H1 (cell line): ENCODE measurements at regions not wholly inside any gene's neighbourhood (a gene's known extent, or its start where the extent isn't known, plus 50 kb on each side); places are given as distances from the start of the nearest gene placed in this dataset.

Experiments
- BCL11A ChIP-seq, 2 experiments: IDR thresholded peaks; one replicate each; pipeline ENCODE4 v1.6.1; 2011; ENCODE audit warnings: low read depth in 2 of 2, low read length in 2 of 2, mild to moderate bottlenecking in 2 of 2
- CBX8 ChIP-seq: fragments of 300-800, 300-1000 bp; sonication (generic); IDR thresholded peaks from 2 replicates; pipeline ENCODE4 v1.7.1; 2016; ENCODE audit warnings: low read depth, low read length, borderline replicate concordance
- CREB1 ChIP-seq: IDR thresholded peaks from 2 replicates; pipeline ENCODE4 v1.6.1; 2012; ENCODE audit warnings: inconsistent platforms
- EP300 ChIP-seq, 2 experiments: IDR thresholded peaks; 1 replicate in 1 of 2; 2 replicates in 1 of 2; pipeline ENCODE4 v1.6.1; 2011 to 2012; ENCODE audit warnings: low read depth in 2 of 2, low read length in 2 of 2, mild to moderate bottlenecking in 2 of 2, borderline replicate concordance in 1 of 2, inconsistent platforms in 1 of 2, moderate library complexity in 1 of 2
- GABPA ChIP-seq: IDR thresholded peaks from 2 replicates; pipeline ENCODE4 v1.6.1; 2011; ENCODE audit warnings: mild to moderate bottlenecking, low read length, moderate library complexity, borderline replicate concordance; ENCODE audit not compliant: insufficient read depth
- KDM1A ChIP-seq: fragments of 200-600, 300-600 bp; sonication (generic); IDR thresholded peaks from 2 replicates; pipeline ENCODE4 v1.7.1; 2016; ENCODE audit warnings: mild to moderate bottlenecking, low read length, borderline replicate concordance
- TAF1 ChIP-seq: IDR thresholded peaks from 2 replicates; pipeline ENCODE4 v1.6.1; 2011; ENCODE audit warnings: mild to moderate bottlenecking, low read depth, low read length

GRCh38 chr10:125369382-125370326 lies 209.3 kb upstream of the CTBP2 start (continued):
- TF ChIP-seq GABPA (no peak), BCL11A (IDR thresholded peaks at IDR 0.05; ENCODE audit: low read depth in 2 of 2, low read length in 2 of 2) (no peak), CBX8 (no peak), CREB1 (no peak), KDM1A (no peak), EP300 (IDR thresholded peaks at IDR 0.05; ENCODE audit: borderline replicate concordance in 1 of 2, low read depth in 2 of 2, low read length in 2 of 2) (no peak), TAF1 (no peak)
